ENCODE measurements at regions not wholly inside any gene's neighbourhood (a gene's known extent, or its start where the extent isn't known, plus 50 kb on each side); places are given as distances from the start of the nearest gene placed in this dataset.

GRCh38 chr1:94667818-94668217, 126.3 kb upstream of the F3 start:
- TF ChIP-seq, protein P1, sequence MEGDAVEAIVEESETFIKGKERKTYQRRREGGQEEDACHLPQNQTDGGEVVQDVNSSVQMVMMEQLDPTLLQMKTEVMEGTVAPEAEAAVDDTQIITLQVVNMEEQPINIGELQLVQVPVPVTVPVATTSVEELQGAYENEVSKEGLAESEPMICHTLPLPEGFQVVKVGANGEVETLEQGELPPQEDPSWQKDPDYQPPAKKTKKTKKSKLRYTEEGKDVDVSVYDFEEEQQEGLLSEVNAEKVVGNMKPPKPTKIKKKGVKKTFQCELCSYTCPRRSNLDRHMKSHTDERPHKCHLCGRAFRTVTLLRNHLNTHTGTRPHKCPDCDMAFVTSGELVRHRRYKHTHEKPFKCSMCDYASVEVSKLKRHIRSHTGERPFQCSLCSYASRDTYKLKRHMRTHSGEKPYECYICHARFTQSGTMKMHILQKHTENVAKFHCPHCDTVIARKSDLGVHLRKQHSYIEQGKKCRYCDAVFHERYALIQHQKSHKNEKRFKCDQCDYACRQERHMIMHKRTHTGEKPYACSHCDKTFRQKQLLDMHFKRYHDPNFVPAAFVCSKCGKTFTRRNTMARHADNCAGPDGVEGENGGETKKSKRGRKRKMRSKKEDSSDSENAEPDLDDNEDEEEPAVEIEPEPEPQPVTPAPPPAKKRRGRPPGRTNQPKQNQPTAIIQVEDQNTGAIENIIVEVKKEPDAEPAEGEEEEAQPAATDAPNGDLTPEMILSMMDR (IDR thresholded peaks at IDR 0.05) = no peak
- TF ChIP-seq ZFX (IDR thresholded peaks at IDR 0.05; ENCODE audit: borderline replicate concordance) = no peak

All from 22Rv1 (cell line).